GM12891 (cell line): ENCODE measurements at regions not wholly inside any gene's neighbourhood (a gene's known extent, or its start where the extent isn't known, plus 50 kb on each side); places are given as distances from the start of the nearest gene placed in this dataset.

ENCODE experiments used
- PAX5 ChIP-seq: IDR thresholded peaks from 2 replicates; pipeline ENCODE4 v1.6.1; 2011; ENCODE audit warnings: low read length, moderate library complexity, mild to moderate bottlenecking; ENCODE audit not compliant: insufficient read depth, severe bottlenecking
- POLR2A ChIP-seq: IDR thresholded peaks from 2 replicates; pipeline ENCODE4 v1.6.1; 2011; ENCODE audit warnings: low read depth, low read length, control low read depth
- POLR2AphosphoS5 ChIP-seq: IDR thresholded peaks from 2 replicates; pipeline ENCODE4 v1.6.1; 2011; ENCODE audit warnings: low read depth, low read length, control low read depth
- SPI1 ChIP-seq: IDR thresholded peaks from 2 replicates; pipeline ENCODE4 v1.6.1; 2011; ENCODE audit warnings: low read depth, low read length, control low read depth
- TAF1 ChIP-seq: IDR thresholded peaks from 2 replicates; pipeline ENCODE4 v1.6.1; 2011; ENCODE audit warnings: low read depth, low read length, control low read depth

DNA sequence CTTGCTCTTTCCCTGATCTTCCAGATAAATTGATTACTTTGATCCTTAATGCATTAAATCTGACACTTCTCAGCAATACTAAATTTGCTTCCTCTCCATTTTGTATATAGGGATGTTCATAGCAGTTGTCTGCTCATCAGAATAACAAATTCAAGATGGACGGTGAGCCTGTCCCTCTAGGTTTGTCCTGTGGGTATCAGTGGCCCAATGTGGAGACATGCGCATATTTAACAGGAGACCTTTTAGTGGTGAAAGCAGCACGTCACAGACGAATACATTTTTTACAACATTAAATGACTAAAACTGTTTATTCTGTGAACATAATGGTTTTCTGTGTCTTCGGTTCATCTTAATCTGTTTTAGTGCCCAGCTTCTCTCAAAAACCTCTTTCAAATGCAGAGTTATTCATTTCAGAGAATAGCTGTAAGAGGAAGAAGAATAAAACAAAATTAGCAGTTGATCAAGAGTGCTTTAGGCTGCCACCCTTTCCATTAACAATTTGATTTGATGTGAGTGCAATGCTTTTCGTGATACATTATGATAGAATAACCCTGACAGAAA lies 1970.4 kb upstream of the WWC1 start:
- TF ChIP-seq TAF1 (no peak), POLR2A (no peak), POLR2AphosphoS5 (no peak), SPI1 (no peak), PAX5 (no peak)
